ENCODE measurements at regions not wholly inside any gene's neighbourhood (a gene's known extent, or its start where the extent isn't known, plus 50 kb on each side); places are given as distances from the start of the nearest gene placed in this dataset.

DNA sequence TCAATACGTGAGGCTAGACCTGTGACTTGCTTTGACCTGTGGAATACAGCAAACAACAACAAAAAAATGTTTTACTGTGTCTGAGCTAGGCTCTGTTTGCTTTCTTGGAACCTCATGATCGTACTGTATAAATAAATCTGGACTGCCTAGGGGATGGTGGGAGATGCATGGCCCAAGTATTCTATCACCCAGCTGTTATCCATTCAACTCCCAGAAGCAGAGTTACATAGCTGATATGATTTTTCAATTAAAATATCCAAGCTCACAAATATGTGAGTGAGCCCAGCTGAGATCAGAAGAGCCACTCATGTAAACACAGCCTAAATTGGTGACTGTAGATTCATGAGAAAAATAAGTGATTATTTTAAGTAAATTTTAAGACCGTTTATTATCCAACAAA is 154.1 kb upstream of the THUMPD2 start (continued):
- TF ChIP-seq EGR1 (IDR thresholded peaks at IDR 0.05; ENCODE audit: borderline replicate concordance, low read depth, low read length) (no peak), EP300 (IDR thresholded peaks at IDR 0.05; ENCODE audit: borderline replicate concordance in 1 of 2, low read depth in 2 of 2, low read length in 2 of 2) (no peak), KDM4A (IDR thresholded peaks at IDR 0.05; ENCODE audit: low read depth, low read length, severe bottlenecking) (no peak), RXRA (IDR thresholded peaks at IDR 0.05; ENCODE audit: insufficient read depth, low read depth, low read length) (no peak), TBP (IDR thresholded peaks at IDR 0.05; ENCODE audit: low read depth, low read length) (no peak), RNF2 (IDR thresholded peaks at IDR 0.05; ENCODE audit: borderline replicate concordance, low read depth, low read length, missing control alignments, poor library complexity, severe bottlenecking) (no peak)

All from H1 (cell line).